IPS-15b (cell line): ENCODE measurements at regions not wholly inside any gene's neighbourhood (a gene's known extent, or its start where the extent isn't known, plus 50 kb on each side); places are given as distances from the start of the nearest gene placed in this dataset.
"Not testable (repeated sequence)": the region's sequence is repeated elsewhere in the genome, so short reads cannot be mapped to it uniquely, and the experiment has no call there.

Source experiments
- H3K27me3 ChIP-seq: one replicate; pipeline ENCODE4 v1.6.1; 2013; ENCODE audit warnings: low read length; ENCODE audit not compliant: control insufficient read depth, insufficient read depth
- H3K36me3 ChIP-seq: one replicate; pipeline ENCODE4 v1.6.1; 2013; ENCODE audit warnings: low read length; ENCODE audit not compliant: control insufficient read depth, insufficient read depth
- H3K4me1 ChIP-seq: one replicate; pipeline ENCODE4 v1.6.1; 2013; ENCODE audit warnings: mild to moderate bottlenecking, low read length; ENCODE audit not compliant: control insufficient read depth, insufficient read depth
- H3K4me3 ChIP-seq: one replicate; pipeline ENCODE4 v1.5.1; 2013; ENCODE audit warnings: low read depth, low read length
- H3K9ac ChIP-seq: one replicate; pipeline ENCODE4 v1.6.1; 2013; ENCODE audit warnings: low read depth, mild to moderate bottlenecking, low read length
- H3K9me3 ChIP-seq: one replicate; pipeline ENCODE4 v1.6.1; 2013; ENCODE audit warnings: mild to moderate bottlenecking, low read length; ENCODE audit not compliant: control insufficient read depth, insufficient read depth

DNA sequence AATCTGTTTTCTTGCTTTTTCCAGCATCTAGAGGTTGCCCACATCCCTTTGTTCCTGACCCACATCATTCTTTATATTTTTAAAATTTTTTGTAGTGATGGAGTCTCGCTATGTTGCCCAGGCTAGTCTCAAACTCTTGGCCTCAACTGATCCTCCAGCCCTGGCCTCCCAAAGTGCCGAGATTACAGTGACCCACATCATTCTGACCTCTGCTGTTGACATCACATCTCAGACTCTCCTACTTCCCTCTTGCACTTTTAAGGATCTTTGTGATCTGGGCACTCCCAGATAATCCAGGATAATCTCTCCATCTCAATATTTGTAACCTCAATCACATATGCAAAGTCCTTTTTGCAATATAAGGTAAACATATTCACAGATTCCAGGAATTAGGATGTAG is 266.6 kb downstream of the MEX3B start:
- H3K4me1 ChIP-seq, result no peaks in the 10 kb centered on the region
- H3K9me3 ChIP-seq, result no peaks in the 10 kb centered on the region
- no peak overlapping the region for H3K4me3 ChIP-seq
- H3K27me3 ChIP-seq, result no peaks in the 10 kb centered on the region
- no peak overlapping the region for H3K9ac ChIP-seq
- H3K36me3 ChIP-seq, result no peaks in the 10 kb centered on the region

DNA sequence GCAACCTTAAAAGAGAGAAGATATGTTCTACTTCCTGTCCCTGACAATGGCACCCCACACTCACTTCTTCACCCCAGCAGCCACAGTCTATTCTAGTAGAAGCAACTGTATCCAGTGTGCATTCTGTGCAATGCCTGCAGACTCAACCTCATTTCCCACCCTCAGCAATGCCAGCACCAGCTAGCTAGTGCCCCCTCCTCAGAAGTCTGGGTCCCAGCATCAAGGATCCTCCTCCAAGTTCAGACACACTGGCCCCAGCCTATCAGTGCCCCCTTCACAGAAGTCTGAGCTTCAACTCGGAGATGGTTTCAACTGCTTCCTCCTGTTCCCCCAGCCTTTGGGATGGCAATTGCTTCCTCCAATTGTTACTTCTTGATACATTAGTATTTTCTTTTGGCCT is 268.3 kb downstream of the MEX3B start:
- Histone ChIP-seq H3K9ac (no peak overlapping the region), H3K4me3 (no peak overlapping the region), H3K9me3 (no peaks in the 10 kb centered on the region), H3K27me3 (no peaks in the 10 kb centered on the region), H3K4me1 (no peaks in the 10 kb centered on the region), H3K36me3 (no peaks in the 10 kb centered on the region)

DNA sequence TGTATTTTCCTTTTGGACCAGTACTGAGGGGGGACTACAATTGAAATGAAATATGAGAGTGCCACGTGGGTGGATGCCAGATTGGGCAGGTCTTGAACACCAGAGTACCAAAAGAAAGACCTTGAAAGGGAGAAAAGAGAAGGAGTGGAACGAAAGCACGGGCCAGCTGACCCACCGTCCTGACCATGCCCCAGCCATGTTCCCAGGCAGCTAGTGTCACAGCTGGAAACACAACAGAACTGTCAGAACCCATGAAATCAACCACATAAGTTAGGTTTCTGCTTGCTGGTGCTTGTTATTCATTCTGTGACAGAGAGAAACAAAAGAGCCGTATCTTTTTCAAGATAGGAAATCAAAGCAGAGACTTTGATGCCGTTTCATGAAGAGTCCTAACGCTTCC is 268.8 kb downstream of the MEX3B start:
- Histone ChIP-seq H3K4me3 (no peak overlapping the region), H3K36me3 (no peaks in the 10 kb centered on the region), H3K9ac (no peak overlapping the region), H3K4me1 (no peaks in the 10 kb centered on the region), H3K9me3 (no peaks in the 10 kb centered on the region), H3K27me3 (no peaks in the 10 kb centered on the region)

DNA sequence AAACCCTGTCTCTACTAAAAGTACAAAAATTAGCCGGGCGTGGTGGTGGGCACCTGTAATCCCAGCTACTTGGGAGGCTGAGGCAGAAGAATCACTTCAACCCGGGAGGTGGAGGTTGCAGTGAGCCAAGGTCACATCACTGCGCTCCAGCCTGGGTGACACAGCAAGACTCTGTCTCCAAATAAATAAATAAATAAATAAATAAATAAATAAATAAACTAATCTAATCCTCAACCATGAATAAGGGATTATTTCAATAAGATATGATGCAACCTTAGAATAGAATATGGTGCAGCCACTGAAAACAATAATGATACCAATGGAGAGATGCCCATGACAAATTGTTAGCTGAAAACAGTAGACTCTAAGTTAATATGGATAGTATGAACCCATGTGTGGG is 270.0 kb downstream of the MEX3B start:
- H3K4me1 ChIP-seq, H3K9me3 ChIP-seq, H3K9ac ChIP-seq, H3K27me3 ChIP-seq, H3K36me3 ChIP-seq, H3K4me3 ChIP-seq: not testable (repeated sequence)

- H3K27me3 ChIP-seq, result no peaks in the 10 kb centered on the region
- H3K36me3 ChIP-seq, result no peaks in the 10 kb centered on the region
- H3K9ac ChIP-seq, result no peak overlapping the region
- H3K4me3 ChIP-seq, result no peak overlapping the region
- no peaks in the 10 kb centered on the region for H3K4me1 ChIP-seq
- no peaks in the 10 kb centered on the region for H3K9me3 ChIP-seq
These were observed 271.5 kb downstream of the MEX3B start for GRCh38 chr15:81774309-81774708.

DNA sequence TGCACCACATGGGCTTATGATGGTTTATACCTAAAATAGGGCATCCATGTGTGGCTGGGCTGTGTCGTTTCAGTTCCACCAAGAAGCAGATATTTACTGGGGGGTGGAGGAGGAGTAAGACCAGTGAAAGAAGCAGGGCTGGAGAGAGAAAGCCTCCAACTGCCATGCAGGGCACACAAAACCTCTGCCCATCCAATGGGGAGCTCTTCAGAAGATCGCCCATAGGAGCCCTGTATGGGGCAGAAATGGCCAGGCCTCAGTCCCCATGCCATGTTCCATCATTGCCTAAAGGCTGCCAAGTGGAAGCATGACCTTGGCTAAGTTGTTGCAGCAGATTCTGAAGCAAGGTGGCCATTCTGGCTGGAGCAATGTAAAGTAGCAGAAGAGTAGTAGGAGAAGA is 277.0 kb downstream of the MEX3B start:
- H3K9ac ChIP-seq, result no peak overlapping the region
- no peak overlapping the region for H3K4me3 ChIP-seq
- no peaks in the 10 kb centered on the region for H3K36me3 ChIP-seq
- H3K27me3 ChIP-seq, result no peaks in the 10 kb centered on the region
- no peaks in the 10 kb centered on the region for H3K9me3 ChIP-seq
- no peaks in the 10 kb centered on the region for H3K4me1 ChIP-seq

DNA sequence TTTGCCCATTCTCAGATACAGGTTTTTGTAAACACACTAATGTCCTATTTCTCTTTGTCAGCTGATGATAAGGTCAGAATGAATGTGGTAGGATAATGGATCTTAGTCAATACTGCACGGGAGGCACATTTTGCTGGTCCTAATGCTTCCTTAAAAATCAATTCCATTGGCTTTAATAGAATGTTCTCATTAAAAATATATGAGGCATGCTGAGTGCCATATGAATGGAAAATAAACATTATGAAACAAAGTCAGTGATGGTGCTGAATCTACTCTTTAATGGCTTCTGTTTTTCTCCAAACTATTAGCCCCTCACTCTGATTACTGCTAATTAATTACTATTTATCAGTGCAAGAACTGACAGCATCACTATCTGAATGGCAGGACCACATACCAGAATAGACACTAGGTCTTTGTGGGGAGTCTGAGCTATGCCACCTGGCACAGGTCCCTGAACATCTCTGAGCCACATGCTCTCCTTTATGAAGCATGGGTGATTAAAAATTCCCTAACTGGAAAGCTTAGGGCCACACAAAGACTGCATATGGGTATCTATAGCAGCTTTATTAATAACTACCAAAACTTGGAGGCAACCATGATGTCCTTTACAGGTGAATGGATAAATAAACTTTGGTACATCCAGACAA is 278.9 kb downstream of the MEX3B start:
- H3K4me1 ChIP-seq, result no peaks in the 10 kb centered on the region
- H3K9ac ChIP-seq, result no peak overlapping the region
- no peak overlapping the region for H3K4me3 ChIP-seq
- H3K36me3 ChIP-seq, result no peaks in the 10 kb centered on the region
- H3K9me3 ChIP-seq, result no peaks in the 10 kb centered on the region
- H3K27me3 ChIP-seq, result no peaks in the 10 kb centered on the region

DNA sequence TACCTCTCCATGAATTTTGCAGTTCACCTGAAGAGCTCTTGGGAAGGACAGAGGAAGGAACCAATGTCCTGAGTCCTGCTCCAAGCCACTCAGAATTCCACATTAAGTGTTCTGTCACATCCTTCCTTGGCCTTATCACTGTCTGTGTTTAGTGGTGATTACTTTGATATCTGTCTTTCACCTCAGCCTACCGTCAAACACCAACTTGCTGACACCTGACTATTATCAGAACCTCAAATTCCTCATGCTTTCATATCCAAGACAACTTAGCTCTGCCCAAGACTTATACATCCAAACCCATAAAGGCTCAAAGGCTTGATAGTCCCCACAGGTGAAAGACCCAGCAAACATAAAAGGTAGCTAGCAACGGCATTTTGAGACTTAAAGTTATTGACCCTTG is 280.0 kb downstream of the MEX3B start:
- Histone ChIP-seq H3K36me3 (no peaks in the 10 kb centered on the region), H3K4me3 (no peak overlapping the region), H3K4me1 (no peaks in the 10 kb centered on the region), H3K9me3 (no peaks in the 10 kb centered on the region), H3K27me3 (no peaks in the 10 kb centered on the region), H3K9ac (no peak overlapping the region)

DNA sequence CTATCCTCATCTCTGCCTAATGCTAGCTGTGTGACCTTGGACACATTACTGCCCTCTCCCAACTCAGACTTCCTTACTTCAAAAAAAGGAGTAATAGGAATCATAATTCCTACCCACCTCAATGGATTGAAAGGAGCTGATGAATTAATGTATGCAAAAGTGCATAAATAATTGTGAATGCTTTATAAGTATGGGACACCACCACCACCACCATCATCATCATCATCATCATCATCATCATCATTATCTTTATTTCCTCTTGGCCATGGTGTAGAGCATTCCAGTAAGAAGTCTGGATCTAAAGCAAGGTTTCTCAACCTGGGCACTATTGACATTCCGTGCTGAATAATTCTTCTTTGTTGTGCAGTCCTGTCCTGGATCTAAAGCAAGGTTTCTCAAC is 282.5 kb downstream of the MEX3B start:
- Histone ChIP-seq H3K9ac (no peak overlapping the region), H3K36me3 (no peaks in the 10 kb centered on the region), H3K4me3 (no peak overlapping the region), H3K4me1 (peaks cover 3% of the 10 kb centered on the region), H3K9me3 (no peaks in the 10 kb centered on the region), H3K27me3 (no peaks in the 10 kb centered on the region)

DNA sequence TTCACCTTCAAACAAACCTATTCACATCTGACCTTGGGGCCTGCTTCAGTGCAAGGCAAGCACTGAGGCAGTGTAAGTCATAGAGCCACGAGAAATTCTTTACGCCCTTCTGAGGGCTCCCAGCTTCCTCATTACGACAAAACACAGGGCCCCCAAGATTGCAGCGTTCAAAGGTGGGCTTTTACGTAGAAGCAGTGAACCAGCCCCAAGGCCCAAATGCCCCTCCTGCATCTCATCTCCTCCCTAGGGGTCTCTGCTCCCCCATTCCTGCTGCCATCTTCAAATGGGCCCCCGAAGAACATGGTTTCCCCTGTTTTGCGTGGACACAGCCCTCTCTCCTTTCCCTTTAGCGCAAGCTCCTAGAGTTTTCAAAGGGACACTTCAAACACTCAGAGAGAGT is 285.1 kb downstream of the MEX3B start:
- Histone ChIP-seq H3K9me3 (no peaks in the 10 kb centered on the region), H3K27me3 (no peaks in the 10 kb centered on the region), H3K36me3 (no peaks in the 10 kb centered on the region), H3K4me1 (peaks cover 3% of the 10 kb centered on the region), H3K4me3 (no peak overlapping the region), H3K9ac (no peak overlapping the region)

DNA sequence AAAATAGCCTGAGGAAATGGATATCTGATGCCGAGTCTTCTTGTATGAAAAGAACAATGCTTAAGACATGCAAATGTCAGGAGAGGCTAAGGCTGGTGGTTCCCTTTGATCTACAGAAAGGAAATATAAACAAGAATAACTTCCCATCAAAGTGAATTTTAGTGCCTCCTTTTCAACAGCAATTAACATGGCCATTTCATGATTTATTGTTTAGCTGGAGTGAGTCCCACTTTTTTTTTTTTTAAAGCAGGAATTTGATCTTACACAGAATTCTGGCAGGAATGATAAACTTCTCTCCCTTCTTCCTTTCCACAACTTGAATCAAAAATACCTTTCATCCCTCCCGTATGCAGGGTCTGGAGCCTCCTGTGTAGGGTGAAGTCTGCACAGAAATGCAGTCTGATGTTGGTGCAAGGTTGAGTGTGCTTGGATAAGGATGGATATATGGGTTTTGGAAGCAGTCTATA is 287.0 kb downstream of the MEX3B start:
- H3K4me3 ChIP-seq, result no peak overlapping the region
- peaks cover 3% of the 10 kb centered on the region for H3K4me1 ChIP-seq
- H3K9ac ChIP-seq, result no peak overlapping the region
- H3K36me3 ChIP-seq, result no peaks in the 10 kb centered on the region
- H3K9me3 ChIP-seq, result no peaks in the 10 kb centered on the region
- no peaks in the 10 kb centered on the region for H3K27me3 ChIP-seq

DNA sequence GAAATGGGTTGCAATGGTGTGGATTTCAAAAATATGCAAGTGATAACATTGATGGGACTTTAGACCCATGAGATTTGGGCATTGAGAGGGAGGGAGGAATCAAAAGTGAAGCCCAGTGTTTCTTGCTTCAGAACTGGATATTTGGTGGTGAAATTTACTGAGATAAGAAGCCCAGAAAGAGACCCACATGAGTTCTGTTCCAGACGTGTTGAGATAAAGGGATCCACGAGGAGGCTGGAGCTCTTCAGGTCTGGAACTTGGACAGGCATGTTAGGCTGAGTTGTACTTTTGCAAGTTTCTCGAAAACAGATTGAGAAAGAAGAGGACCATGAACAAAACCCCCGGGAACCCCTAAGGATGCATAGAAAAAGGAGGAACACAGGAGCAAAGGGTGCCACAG is 290.2 kb downstream of the MEX3B start:
- no peaks in the 10 kb centered on the region for H3K27me3 ChIP-seq
- no peaks in the 10 kb centered on the region for H3K36me3 ChIP-seq

More for the DNA sequence above, 290.2 kb downstream of the MEX3B start:
- H3K4me1 ChIP-seq, result peaks cover 11% of the 10 kb centered on the region
- no peak overlapping the region for H3K9ac ChIP-seq
- no peaks in the 10 kb centered on the region for H3K9me3 ChIP-seq
- no peak overlapping the region for H3K4me3 ChIP-seq
